ENCODE measurements at regions not wholly inside any gene's neighbourhood (a gene's known extent, or its start where the extent isn't known, plus 50 kb on each side); places are given as distances from the start of the nearest gene placed in this dataset.

DNA sequence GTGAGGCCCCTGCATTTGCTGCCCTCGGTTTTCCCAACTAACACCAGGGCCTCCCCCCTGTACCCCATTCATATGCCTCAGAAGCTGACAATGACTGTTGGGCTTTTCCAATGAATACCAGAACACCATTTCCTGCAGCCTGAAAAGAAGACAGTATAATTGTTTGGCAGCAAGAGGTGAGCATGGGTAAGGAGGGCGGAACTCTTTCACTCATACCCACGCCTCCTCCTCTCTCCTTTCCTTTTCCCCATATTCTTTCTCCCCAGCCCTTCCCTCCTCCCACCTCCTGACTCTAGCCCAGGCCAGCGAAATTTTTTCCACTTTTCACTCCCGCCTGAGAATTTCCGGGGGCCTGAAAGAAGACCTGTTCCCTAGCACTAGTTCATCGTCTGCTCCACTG, 58.0 kb upstream of the CHST1 start:
- DNase-seq: no peak

DNA sequence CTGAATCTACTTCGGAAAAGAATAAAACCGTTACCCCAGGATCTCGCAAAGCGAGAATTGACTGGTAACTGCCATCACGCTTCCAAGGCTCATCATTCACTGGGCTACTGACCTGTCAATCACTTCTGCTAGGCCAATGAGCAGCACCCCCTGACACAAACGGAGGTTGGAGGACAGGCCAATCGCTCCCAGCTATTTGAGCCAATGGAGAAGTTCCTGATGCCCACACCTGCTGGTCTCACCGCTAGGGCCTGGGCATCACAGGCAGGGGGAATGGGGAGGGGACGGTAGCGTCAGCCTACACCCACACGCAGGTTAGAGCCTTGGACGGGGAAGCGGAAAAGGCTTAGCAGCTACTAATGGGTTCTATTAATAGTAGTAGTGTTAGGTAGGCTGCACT, 56.7 kb upstream of the CHST1 start:
- no peak for DNase-seq

DNA sequence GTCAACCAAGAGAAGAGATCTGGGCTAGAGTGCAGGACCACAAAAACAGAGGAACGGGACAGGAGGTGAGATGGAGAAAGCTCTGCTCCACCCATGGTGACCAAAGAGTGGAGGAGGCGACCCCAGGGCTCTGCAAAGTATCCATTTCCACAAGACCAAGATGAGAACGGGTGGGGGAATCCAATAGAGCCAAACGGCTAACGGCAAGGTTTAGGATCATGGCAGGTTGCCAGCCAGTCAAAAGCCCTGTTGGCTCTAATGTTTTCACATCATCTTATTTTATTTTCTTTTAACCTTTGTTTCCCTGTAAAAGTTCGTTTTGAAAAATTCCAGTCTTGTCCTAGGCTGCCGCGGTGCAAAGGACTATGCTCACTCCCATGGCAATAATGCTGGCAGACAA, 52.1 kb upstream of the CHST1 start:
- no peak for DNase-seq

DNA sequence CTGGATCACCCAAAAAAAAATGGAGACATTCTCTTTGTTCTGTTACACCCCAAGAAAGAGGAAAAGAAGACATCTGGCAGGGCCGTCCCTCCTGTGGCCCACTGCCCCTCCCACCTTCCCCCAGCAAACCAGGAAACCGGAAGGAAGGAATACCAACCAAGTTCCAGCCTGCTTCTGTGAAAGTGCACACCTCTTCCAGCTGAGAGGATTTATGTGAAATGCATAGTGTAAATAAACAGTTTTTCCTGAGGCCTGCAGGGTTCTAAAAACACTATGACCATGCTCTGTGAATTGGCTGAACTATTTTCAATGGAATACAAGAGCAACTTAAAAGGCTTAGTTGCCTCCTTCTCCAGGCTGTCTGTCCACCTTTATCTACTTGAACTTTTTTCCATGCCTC, 50.0 kb upstream of the CHST1 start:
- DNase-seq: peak in 2 of 3 experiments; percentile 0 to 13

Data from NCI-H1417 (cell line).